PC-9 (cell line): ENCODE measurements at regions not wholly inside any gene's neighbourhood (a gene's known extent, or its start where the extent isn't known, plus 50 kb on each side); places are given as distances from the start of the nearest gene placed in this dataset.

ENCODE experiments used
- BruUV-seq: library from RNA; stranded (reverse); fragments of 400-500 nt; replicated peaks from 2 replicates; lab custom pipeline; 2021; lab: Mats Ljungman, UMichigan
- CTCF ChIA-PET: fragments of 300-600 bp; sonication (Branson Sonifier 250); formaldehyde crosslinking; loops from one replicate; lab custom pipeline; 2022; ENCODE audit warnings: antibody characterized with exemption; lab: Charles Lee
- POLR2A ChIA-PET: fragments of 300-600 bp; sonication (Branson Sonifier 250); formaldehyde crosslinking; loops from one replicate; lab custom pipeline; 2022; ENCODE audit warnings: antibody characterized with exemption; ENCODE audit not compliant: unreplicated experiment; lab: Charles Lee
- DNase-seq, 2 experiments: peaks; one replicate each; pipeline versions ENCODE4 v3.0.0 to v3.0.0-alpha.2; 2015 to 2022; ENCODE audit warnings: mixed read lengths in 1 of 2
- H2AFZ ChIP-seq: fragments of 200-600 bp; sonication (generic); 2 replicates; pipeline ENCODE4 v1.8.1; 2017; ENCODE audit warnings: antibody characterized with exemption
- H3F3A ChIP-seq: fragments of 200-600 bp; sonication (generic); 2 replicates; pipeline ENCODE4 v1.8.1; 2017; ENCODE audit warnings: antibody characterized with exemption, mild to moderate bottlenecking, low read depth; ENCODE audit not compliant: insufficient read depth
- H3K27ac ChIP-seq: fragments of 200-600 bp; sonication (generic); 2 replicates; pipeline ENCODE4 v1.6.1; 2016; ENCODE audit warnings: mixed run types
- H3K27me3 ChIP-seq: fragments of 200-600 bp; sonication (generic); 2 replicates; pipeline ENCODE4 v1.6.1; 2016; ENCODE audit warnings: low read depth, mixed run types; ENCODE audit not compliant: insufficient read depth
- H3K36me3 ChIP-seq: fragments of 200-600 bp; sonication (generic); 2 replicates; pipeline ENCODE4 v1.6.1; 2016; ENCODE audit warnings: low read depth, mixed run types
- H3K4me1 ChIP-seq: fragments of 200-600 bp; sonication (generic); replicated peaks from 2 replicates; pipeline ENCODE4 v1.6.1; 2016; ENCODE audit warnings: mixed run types; ENCODE audit not compliant: insufficient read depth
- H3K4me2 ChIP-seq: fragments of 200-600 bp; sonication (generic); 2 replicates; pipeline ENCODE4 v1.6.1; 2017; ENCODE audit warnings: mixed run types
- H3K4me3 ChIP-seq: fragments of 200-600 bp; sonication (generic); 2 replicates; pipeline ENCODE4 v1.6.1; 2016; ENCODE audit warnings: mixed run types
- H3K79me2 ChIP-seq: fragments of 200-600 bp; sonication (generic); 2 replicates; pipeline ENCODE4 v1.6.1; 2017; ENCODE audit warnings: low read depth, mixed run types
- H3K9me2 ChIP-seq: fragments of 200-600 bp; sonication (generic); 2 replicates; pipeline ENCODE4 v1.8.1; 2017; ENCODE audit warnings: mild to moderate bottlenecking; ENCODE audit not compliant: insufficient read depth
- H3K9me3 ChIP-seq: fragments of 200-600 bp; sonication (generic); 2 replicates; pipeline ENCODE4 v1.8.1; 2016; ENCODE audit warnings: low read depth; ENCODE audit not compliant: insufficient read depth
- H4K20me1 ChIP-seq: fragments of 200-600 bp; sonication (generic); 2 replicates; pipeline ENCODE4 v1.8.1; 2017; ENCODE audit not compliant: insufficient read depth
- CTCF ChIP-seq: fragments of 200-600 bp; sonication (generic); conservative IDR thresholded peaks from 2 replicates; pipeline ENCODE4 v1.6.1; 2017; ENCODE audit warnings: mixed run types, antibody characterized with exemption, mild to moderate bottlenecking, moderate library complexity
- EZH2 ChIP-seq: fragments of 200-600 bp; sonication (generic); IDR thresholded peaks from 2 replicates; pipeline ENCODE4 v1.8.0; 2017; ENCODE audit warnings: antibody characterized with exemption, low read depth
- intact Hi-C: fragments of 100-400 bp; cut with micrococcal nuclease; formaldehyde crosslinking; loops from one replicate; pipeline ENCODE4 v1.10.0; 2022; ENCODE audit not compliant: unreplicated experiment

- intact Hi-C loops: no loop called here
- CTCF ChIA-PET: no interaction called here
- no peak overlapping the region for H3K4me2 ChIP-seq
These were observed 61.5 kb upstream of the TWIST2 start for GRCh38 chr2:238786379-238786778.

GRCh38 chr2:238786792-238787490, 60.9 kb upstream of the TWIST2 start:
- no peak overlapping the region for H2AFZ ChIP-seq
- intact Hi-C loops: no loop called here

More at GRCh38 chr2:238786379-238786778, 61.5 kb upstream of the TWIST2 start:
- Histone ChIP-seq H3K79me2 (no peaks in the 10 kb centered on the region), H3K27me3 (peaks cover 83% of the 10 kb centered on the region), H3F3A (no peaks in the 10 kb centered on the region), H3K4me3 (no peak overlapping the region), H3K9me3 (no peaks in the 10 kb centered on the region), H2AFZ (no peak overlapping the region), H3K27ac (no peak overlapping the region), H3K9me2 (no peaks in the 10 kb centered on the region), H4K20me1 (no peaks in the 10 kb centered on the region), H3K4me1 (no peaks in the 10 kb centered on the region), H3K36me3 (no peaks in the 10 kb centered on the region)
- BruUV-seq: no TSS peak
- no peak for DNase-seq
- POLR2A ChIA-PET: no interaction called here
- no peak for TF ChIP-seq CTCF
- TF ChIP-seq EZH2: no peak

GRCh38 chr2:238787501-238787900, 60.4 kb upstream of the TWIST2 start:
- Histone ChIP-seq H3K4me2 (no peak overlapping the region), H2AFZ (no peak overlapping the region)
- intact Hi-C loops: no loop called here

More at GRCh38 chr2:238786792-238787490, 60.9 kb upstream of the TWIST2 start:
- Histone ChIP-seq H4K20me1 (no peaks in the 10 kb centered on the region), H3K9me3 (no peaks in the 10 kb centered on the region), H3K27ac (no peak overlapping the region), H3K4me2 (no peak overlapping the region), H3K4me3 (no peak overlapping the region), H3K27me3 (peaks cover 81% of the 10 kb centered on the region), H3K79me2 (no peaks in the 10 kb centered on the region), H3F3A (no peaks in the 10 kb centered on the region), H3K4me1 (no peaks in the 10 kb centered on the region), H3K36me3 (no peaks in the 10 kb centered on the region), H3K9me2 (no peaks in the 10 kb centered on the region)
- CTCF ChIA-PET: interaction anchor here (0.6 to 0.9 kb wide), 2 partner anchors 76 to 273 kb away, joined by 3 to 4 read pairs; no protein-coding TSS in a partner anchor
- no peak for DNase-seq
- BruUV-seq: no TSS peak
- no peak for TF ChIP-seq EZH2
- TF ChIP-seq CTCF: no peak
- POLR2A ChIA-PET: no interaction called here

More at GRCh38 chr2:238787501-238787900, 60.4 kb upstream of the TWIST2 start:
- Histone ChIP-seq H3K27me3 (peaks cover 81% of the 10 kb centered on the region), H3K79me2 (no peaks in the 10 kb centered on the region), H3K9me2 (no peaks in the 10 kb centered on the region), H3F3A (no peaks in the 10 kb centered on the region), H3K4me3 (no peak overlapping the region), H3K9me3 (no peaks in the 10 kb centered on the region), H4K20me1 (no peaks in the 10 kb centered on the region), H3K36me3 (no peaks in the 10 kb centered on the region), H3K4me1 (no peaks in the 10 kb centered on the region), H3K27ac (no peak overlapping the region)
- no TSS peak for BruUV-seq
- DNase-seq: no peak
- CTCF ChIA-PET: interaction anchor here (0.6 to 0.9 kb wide), 3 partner anchors 75 to 273 kb away, joined by 3 to 4 read pairs (median 3); no protein-coding TSS in a partner anchor
- TF ChIP-seq EZH2 (no peak), CTCF (no peak)
- POLR2A ChIA-PET: no interaction called here
